MM.1S (cell line): ENCODE measurements at regions not wholly inside any gene's neighbourhood (a gene's known extent, or its start where the extent isn't known, plus 50 kb on each side); places are given as distances from the start of the nearest gene placed in this dataset.
"Not testable (repeated sequence)": the region's sequence is repeated elsewhere in the genome, so short reads cannot be mapped to it uniquely, and the experiment has no call there.

Source experiments
- DNase-seq: peaks from one replicate; pipeline ENCODE4 v3.0.0-alpha.2; 2015
- H2AFZ ChIP-seq: fragments of 300-600 bp; sonication (generic); 2 replicates; pipeline ENCODE4 v1.6.0; 2016; ENCODE audit warnings: antibody characterized with exemption, low read length
- H3F3A ChIP-seq: fragments of 300-600 bp; sonication (generic); 2 replicates; pipeline ENCODE4 v1.6.1; 2016; ENCODE audit warnings: mild to moderate bottlenecking, antibody characterized with exemption, low read length, moderate library complexity, mixed read lengths; ENCODE audit not compliant: insufficient read depth
- H3K27ac ChIP-seq: fragments of 300-600 bp; sonication (generic); 2 replicates; pipeline ENCODE4 v1.5.1; 2016; ENCODE audit warnings: mild to moderate bottlenecking, low read length
- H3K27me3 ChIP-seq: fragments of 300-600 bp; sonication (generic); replicated peaks from 2 replicates; pipeline ENCODE4 v1.6.0; 2016; ENCODE audit warnings: low read length; ENCODE audit not compliant: insufficient read depth
- H3K36me3 ChIP-seq: fragments of 300-600 bp; sonication (generic); replicated peaks from 2 replicates; pipeline ENCODE4 v1.6.1; 2016; ENCODE audit warnings: mild to moderate bottlenecking, low read length, mixed read lengths; ENCODE audit not compliant: insufficient read depth
- H3K4me1 ChIP-seq: fragments of 300-600 bp; sonication (generic); 2 replicates; pipeline ENCODE4 v1.6.1; 2016; ENCODE audit warnings: low read length, mixed read lengths
- H3K4me2 ChIP-seq: fragments of 300-600 bp; sonication (generic); 2 replicates; pipeline ENCODE4 v1.6.0; 2016; ENCODE audit warnings: low read depth, low read length
- H3K4me3 ChIP-seq: fragments of 300-600 bp; sonication (generic); 2 replicates; pipeline ENCODE4 v1.5.1; 2016; ENCODE audit warnings: low read length, mixed read lengths
- H3K79me2 ChIP-seq: fragments of 300-600 bp; sonication (generic); 2 replicates; pipeline ENCODE4 v1.6.1; 2016; ENCODE audit warnings: mixed run types, low read length, mixed read lengths
- H3K9ac ChIP-seq: fragments of 300-600 bp; sonication (generic); 2 replicates; pipeline ENCODE4 v1.6.1; 2016; ENCODE audit warnings: low read length, mixed read lengths
- H3K9me2 ChIP-seq: fragments of 300-600 bp; sonication (generic); replicated peaks from 2 replicates; pipeline ENCODE4 v1.6.1; 2016; ENCODE audit warnings: mild to moderate bottlenecking, low read length, mixed read lengths; ENCODE audit not compliant: insufficient read depth
- H3K9me3 ChIP-seq: fragments of 300-600 bp; sonication (generic); replicated peaks from 2 replicates; pipeline ENCODE4 v1.6.1; 2016; ENCODE audit warnings: mild to moderate bottlenecking, low read length, mixed read lengths; ENCODE audit not compliant: insufficient read depth
- H4K20me1 ChIP-seq: fragments of 300-600 bp; sonication (generic); 2 replicates; pipeline ENCODE4 v1.6.1; 2016; ENCODE audit warnings: mild to moderate bottlenecking, low read length, moderate library complexity, mixed read lengths; ENCODE audit not compliant: insufficient read depth

GRCh38 chr1:120508351-120508750 lies 93.5 kb downstream of the NBPF8 start:
- not testable (repeated sequence) for H3K27ac ChIP-seq, H3K27me3 ChIP-seq, H3K4me1 ChIP-seq, H3K9ac ChIP-seq, H3K9me2 ChIP-seq, H3K79me2 ChIP-seq, H2AFZ ChIP-seq, H3K9me3 ChIP-seq, DNase-seq, H3F3A ChIP-seq, H3K36me3 ChIP-seq, H3K4me3 ChIP-seq, H3K4me2 ChIP-seq, H4K20me1 ChIP-seq

GRCh38 chr1:120509258-120509657 lies 94.4 kb downstream of the NBPF8 start:
- not testable (repeated sequence) for H3K79me2 ChIP-seq, H3K9me3 ChIP-seq, H4K20me1 ChIP-seq, H3K36me3 ChIP-seq, DNase-seq, H3K9me2 ChIP-seq, H3K27me3 ChIP-seq, H3K4me3 ChIP-seq, H3K9ac ChIP-seq, H3K4me2 ChIP-seq, H2AFZ ChIP-seq, H3F3A ChIP-seq, H3K27ac ChIP-seq, H3K4me1 ChIP-seq

GRCh38 chr1:120513099-120513498 lies 98.3 kb downstream of the NBPF8 start:
- H3K9me2 ChIP-seq, H3K27ac ChIP-seq: not testable (repeated sequence)

GRCh38 chr1:120513531-120513930 lies 98.7 kb downstream of the NBPF8 start:
- not testable (repeated sequence) for H3K4me1 ChIP-seq, H3K79me2 ChIP-seq, H3K27me3 ChIP-seq, H3K9me2 ChIP-seq, H3F3A ChIP-seq, H3K36me3 ChIP-seq, H2AFZ ChIP-seq, H3K9me3 ChIP-seq, H3K4me2 ChIP-seq, H3K9ac ChIP-seq, H3K27ac ChIP-seq, DNase-seq, H3K4me3 ChIP-seq, H4K20me1 ChIP-seq

More at GRCh38 chr1:120513099-120513498, 98.3 kb downstream of the NBPF8 start:
- not testable (repeated sequence) for H2AFZ ChIP-seq, DNase-seq, H3K4me1 ChIP-seq, H4K20me1 ChIP-seq, H3K27me3 ChIP-seq, H3K36me3 ChIP-seq, H3K9me3 ChIP-seq, H3F3A ChIP-seq, H3K79me2 ChIP-seq, H3K4me2 ChIP-seq, H3K4me3 ChIP-seq, H3K9ac ChIP-seq

- not testable (repeated sequence) for H3K9me2 ChIP-seq, H3K4me2 ChIP-seq, H3K4me1 ChIP-seq, H3F3A ChIP-seq, H3K27me3 ChIP-seq, H3K79me2 ChIP-seq, H3K4me3 ChIP-seq, H3K36me3 ChIP-seq, H2AFZ ChIP-seq, DNase-seq, H3K27ac ChIP-seq, H3K9me3 ChIP-seq, H4K20me1 ChIP-seq, H3K9ac ChIP-seq
These were observed 104.4 kb downstream of the NBPF8 start for GRCh38 chr1:120519196-120519595.

GRCh38 chr1:120524416-120524815 lies 109.6 kb downstream of the NBPF8 start:
- not testable (repeated sequence) for H2AFZ ChIP-seq, H3K27me3 ChIP-seq, H3K36me3 ChIP-seq, H3K9ac ChIP-seq, H3K4me3 ChIP-seq, H3K79me2 ChIP-seq, H3K4me1 ChIP-seq, H3K4me2 ChIP-seq, H4K20me1 ChIP-seq, H3F3A ChIP-seq, H3K9me3 ChIP-seq, DNase-seq, H3K27ac ChIP-seq, H3K9me2 ChIP-seq

GRCh38 chr1:120525386-120525785 lies 110.6 kb downstream of the NBPF8 start:
- H3K27ac ChIP-seq, H3K9me3 ChIP-seq, H3K4me3 ChIP-seq, H3K27me3 ChIP-seq, H3K4me2 ChIP-seq, H3K79me2 ChIP-seq, H3K9ac ChIP-seq, H3K4me1 ChIP-seq, H3K36me3 ChIP-seq, H2AFZ ChIP-seq, H4K20me1 ChIP-seq, H3F3A ChIP-seq, H3K9me2 ChIP-seq, DNase-seq: not testable (repeated sequence)

GRCh38 chr1:120529475-120530089 lies 114.7 kb downstream of the NBPF8 start:
- H3K9me2 ChIP-seq, H3K9ac ChIP-seq, H2AFZ ChIP-seq, H3K4me2 ChIP-seq, DNase-seq, H3K9me3 ChIP-seq, H3F3A ChIP-seq, H4K20me1 ChIP-seq, H3K79me2 ChIP-seq, H3K36me3 ChIP-seq, H3K27me3 ChIP-seq, H3K4me1 ChIP-seq, H3K27ac ChIP-seq, H3K4me3 ChIP-seq: not testable (repeated sequence)
